Activated B cell treated with CpG ODN at 0.5 μM for 24 hours (primary cell): ENCODE measurements at regions not wholly inside any gene's neighbourhood (a gene's known extent, or its start where the extent isn't known, plus 50 kb on each side); places are given as distances from the start of the nearest gene placed in this dataset.

Source experiments
- ATAC-seq: fragments of 200-7000 bp; cut with Tn5 transposase; one replicate; pipeline ENCODE4 v1.10.0; 2021; ENCODE audit warnings: low read depth, mild to moderate bottlenecking, moderate library complexity
- CTCF ChIA-PET: fragments of 350-600 bp; sonication (Branson Sonifier 250); formaldehyde crosslinking; loops from one replicate; lab custom pipeline; 2021; ENCODE audit warnings: antibody characterized with exemption; lab: Charles Lee
- POLR2A ChIA-PET: fragments of 350-600 bp; sonication (Branson Sonifier 250); formaldehyde crosslinking; loops from one replicate; lab custom pipeline; 2021; ENCODE audit warnings: antibody characterized with exemption; lab: Charles Lee
- DNase-seq: peaks from one replicate; pipeline ENCODE4 v3.0.0; 2022
- H3K27ac Mint-ChIP-seq: one replicate; pipeline ENCODE4 v1.8.0; 2020; ENCODE audit warnings: mixed read lengths
- H3K27me3 Mint-ChIP-seq: one replicate; pipeline ENCODE4 v1.8.0; 2021; ENCODE audit warnings: mixed read lengths
- H3K36me3 Mint-ChIP-seq: one replicate; pipeline ENCODE4 v1.8.0; 2021; ENCODE audit warnings: low read depth, mixed read lengths
- H3K4me1 Mint-ChIP-seq: one replicate; pipeline ENCODE4 v1.8.0; 2021; ENCODE audit warnings: mixed read lengths
- H3K4me3 Mint-ChIP-seq: one replicate; pipeline ENCODE4 v1.8.0; 2020; ENCODE audit warnings: mild to moderate bottlenecking, mixed read lengths
- H3K9me3 Mint-ChIP-seq: one replicate; pipeline ENCODE4 v1.8.0; 2020; ENCODE audit warnings: mixed read lengths
- CTCF ChIP-seq: fragments of 200-600 bp; IDR thresholded peaks from one replicate; pipeline ENCODE4 v1.8.0; 2022; ENCODE audit warnings: antibody characterized with exemption, mild to moderate bottlenecking
- intact Hi-C: fragments of 100-400 bp; cut with micrococcal nuclease; formaldehyde crosslinking; loops from one replicate; pipeline ENCODE4 v1.15.1; 2024

- POLR2A ChIA-PET = no interaction called here
- no peak for TF ChIP-seq CTCF
- intact Hi-C loops = no loop called here
- DNase-seq (no peak), ATAC-seq (no peak)
- no peaks in the 10 kb centered on the region for H3K9me3 Mint-ChIP-seq
- H3K4me3 Mint-ChIP-seq = no peak overlapping the region
- no peaks in the 10 kb centered on the region for H3K36me3 Mint-ChIP-seq
- H3K4me1 Mint-ChIP-seq = no peaks in the 10 kb centered on the region
- no peaks in the 10 kb centered on the region for H3K27me3 Mint-ChIP-seq
- CTCF ChIA-PET = no interaction called here
- H3K27ac Mint-ChIP-seq = no peak overlapping the region
Measured at GRCh38 chr2:126413079-126413478, 242.9 kb upstream of the GYPC start.

- intact Hi-C loops = no loop called here
- ChIA-PET CTCF (no interaction called here), POLR2A (no interaction called here)
- no peak for DNase-seq
- no peaks in the 10 kb centered on the region for H3K4me1 Mint-ChIP-seq
- H3K27ac Mint-ChIP-seq = no peak overlapping the region
- ATAC-seq = no peak
- no peaks in the 10 kb centered on the region for H3K36me3 Mint-ChIP-seq
- H3K4me3 Mint-ChIP-seq = no peak overlapping the region
- TF ChIP-seq CTCF = no peak
- no peaks in the 10 kb centered on the region for H3K27me3 Mint-ChIP-seq
- H3K9me3 Mint-ChIP-seq = peaks cover 15% of the 10 kb centered on the region
Measured at GRCh38 chr2:126419403-126419802, 236.6 kb upstream of the GYPC start.

- no peaks in the 10 kb centered on the region for H3K27me3 Mint-ChIP-seq
- no peaks in the 10 kb centered on the region for H3K36me3 Mint-ChIP-seq
- peaks cover 2% of the 10 kb centered on the region for H3K9me3 Mint-ChIP-seq
- CTCF ChIA-PET = no interaction called here
- H3K27ac Mint-ChIP-seq = no peak overlapping the region
- TF ChIP-seq CTCF = no peak
- intact Hi-C loops = no loop called here
- no peaks in the 10 kb centered on the region for H3K4me1 Mint-ChIP-seq
- H3K4me3 Mint-ChIP-seq = no peak overlapping the region
- ATAC-seq (no peak), DNase-seq (no peak)
- POLR2A ChIA-PET = no interaction called here
Measured at GRCh38 chr2:126425943-126426342, 230.0 kb upstream of the GYPC start.

GRCh38 chr2:126429103-126429502 lies 226.9 kb upstream of the GYPC start:
- ATAC-seq = no peak
- POLR2A ChIA-PET = no interaction called here
- Mint-ChIP-seq H3K4me3 (no peak overlapping the region), H3K27ac (no peak overlapping the region), H3K27me3 (no peaks in the 10 kb centered on the region), H3K4me1 (no peaks in the 10 kb centered on the region), H3K9me3 (no peaks in the 10 kb centered on the region), H3K36me3 (no peaks in the 10 kb centered on the region)
- DNase-seq = no peak
- CTCF ChIA-PET = no interaction called here
- TF ChIP-seq CTCF = no peak
- intact Hi-C loops = no loop called here

- ATAC-seq = no peak
- CTCF ChIA-PET = no interaction called here
- intact Hi-C loops = no loop called here
- POLR2A ChIA-PET = no interaction called here
- Mint-ChIP-seq H3K9me3 (no peaks in the 10 kb centered on the region), H3K4me1 (no peaks in the 10 kb centered on the region), H3K27me3 (no peaks in the 10 kb centered on the region), H3K36me3 (no peaks in the 10 kb centered on the region), H3K4me3 (no peak overlapping the region), H3K27ac (no peak overlapping the region)
- DNase-seq = no peak
- TF ChIP-seq CTCF = no peak
Measured at GRCh38 chr2:126431136-126431535, 224.8 kb upstream of the GYPC start.
